HFFc6 (cell line): ENCODE measurements at regions not wholly inside any gene's neighbourhood (a gene's known extent, or its start where the extent isn't known, plus 50 kb on each side); places are given as distances from the start of the nearest gene placed in this dataset.

Experiments used
- DNase-seq: peaks from one replicate; pipeline ENCODE4 v3.0.0-alpha.2; 2018
- H3K27ac Mint-ChIP-seq: 2 replicates; pipeline ENCODE4 v1.8.0; 2020; ENCODE audit warnings: mild to moderate bottlenecking, mixed read lengths
- H3K27me3 Mint-ChIP-seq: 2 replicates; pipeline ENCODE4 v1.8.0; 2021; ENCODE audit warnings: mild to moderate bottlenecking, moderate library complexity, mixed read lengths; ENCODE audit not compliant: insufficient read depth
- H3K36me3 Mint-ChIP-seq: 2 replicates; pipeline ENCODE4 v1.8.0; 2021; ENCODE audit warnings: low read depth, mixed read lengths
- H3K4me1 Mint-ChIP-seq: 2 replicates; pipeline ENCODE4 v1.8.0; 2020; ENCODE audit warnings: low read depth, mixed read lengths
- H3K4me3 Mint-ChIP-seq: 2 replicates; pipeline ENCODE4 v1.8.0; 2020; ENCODE audit warnings: mild to moderate bottlenecking, moderate library complexity, mixed read lengths
- H3K9me3 Mint-ChIP-seq: 2 replicates; pipeline ENCODE4 v1.8.0; 2020; ENCODE audit warnings: mild to moderate bottlenecking, mixed read lengths
- TF ChIP-seq, protein P1 (sequence below): fragments of 200-600 bp; sonication (generic); IDR thresholded peaks from 2 replicates; pipeline ENCODE4 v1.5.0; 2021; ENCODE audit warnings: antibody characterized with exemption, mild to moderate bottlenecking

DNA sequence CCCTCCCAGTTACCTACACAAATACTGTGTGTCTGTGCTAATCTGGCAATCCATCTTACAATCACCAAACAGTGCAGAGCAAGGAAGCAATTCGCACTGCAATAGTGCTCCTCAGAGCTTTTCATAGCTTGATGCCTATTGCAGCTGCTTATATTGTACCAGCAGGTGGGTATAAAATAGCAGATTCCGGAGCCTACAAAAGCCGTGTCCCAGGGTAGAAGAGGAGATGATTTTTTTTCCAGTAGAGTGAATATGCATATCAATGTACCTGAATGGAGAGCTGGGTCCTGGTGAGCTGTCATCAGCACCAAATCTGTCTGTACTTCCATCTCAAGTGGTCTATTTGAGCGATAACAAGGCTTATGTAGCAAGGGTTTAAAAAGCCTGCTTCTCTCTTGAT is 668.4 kb downstream of the DIAPH3 start:
- H3K27me3 Mint-ChIP-seq = peaks cover 14% of the 10 kb centered on the region
- H3K36me3 Mint-ChIP-seq = no peaks in the 10 kb centered on the region
- peaks cover 26% of the 10 kb centered on the region for H3K4me1 Mint-ChIP-seq
- H3K27ac Mint-ChIP-seq = no peak overlapping the region
- no peak for DNase-seq
- TF ChIP-seq, protein P1, sequence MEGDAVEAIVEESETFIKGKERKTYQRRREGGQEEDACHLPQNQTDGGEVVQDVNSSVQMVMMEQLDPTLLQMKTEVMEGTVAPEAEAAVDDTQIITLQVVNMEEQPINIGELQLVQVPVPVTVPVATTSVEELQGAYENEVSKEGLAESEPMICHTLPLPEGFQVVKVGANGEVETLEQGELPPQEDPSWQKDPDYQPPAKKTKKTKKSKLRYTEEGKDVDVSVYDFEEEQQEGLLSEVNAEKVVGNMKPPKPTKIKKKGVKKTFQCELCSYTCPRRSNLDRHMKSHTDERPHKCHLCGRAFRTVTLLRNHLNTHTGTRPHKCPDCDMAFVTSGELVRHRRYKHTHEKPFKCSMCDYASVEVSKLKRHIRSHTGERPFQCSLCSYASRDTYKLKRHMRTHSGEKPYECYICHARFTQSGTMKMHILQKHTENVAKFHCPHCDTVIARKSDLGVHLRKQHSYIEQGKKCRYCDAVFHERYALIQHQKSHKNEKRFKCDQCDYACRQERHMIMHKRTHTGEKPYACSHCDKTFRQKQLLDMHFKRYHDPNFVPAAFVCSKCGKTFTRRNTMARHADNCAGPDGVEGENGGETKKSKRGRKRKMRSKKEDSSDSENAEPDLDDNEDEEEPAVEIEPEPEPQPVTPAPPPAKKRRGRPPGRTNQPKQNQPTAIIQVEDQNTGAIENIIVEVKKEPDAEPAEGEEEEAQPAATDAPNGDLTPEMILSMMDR = no peak
- H3K4me3 Mint-ChIP-seq = no peak overlapping the region
- no peaks in the 10 kb centered on the region for H3K9me3 Mint-ChIP-seq

DNA sequence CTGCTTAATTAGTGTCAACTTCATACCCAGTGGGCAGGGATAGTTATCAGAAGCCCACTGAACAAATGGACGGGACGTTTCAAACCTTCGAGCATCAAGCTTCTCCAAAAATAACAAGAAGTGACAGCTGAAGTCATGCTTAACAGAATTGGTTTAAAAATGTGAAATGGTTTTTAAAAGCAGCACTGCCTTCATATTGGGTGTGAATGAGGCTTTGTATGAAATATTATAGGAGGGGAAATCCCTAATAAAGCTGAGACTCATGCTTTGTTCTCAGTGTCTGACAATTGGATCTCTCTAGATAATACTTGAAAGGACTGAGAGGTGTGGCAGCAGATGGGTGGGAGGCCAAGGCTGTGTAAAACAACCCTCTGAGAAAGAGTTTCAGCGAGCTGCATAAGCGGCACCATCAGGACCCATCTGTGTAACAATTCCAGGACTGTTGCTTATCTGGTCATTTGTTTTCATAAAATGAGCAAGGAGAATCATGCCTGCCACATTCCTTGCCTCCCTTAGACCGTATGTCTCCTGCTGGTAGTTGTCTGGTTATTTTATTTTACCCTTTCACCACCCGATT is 667.7 kb downstream of the DIAPH3 start:
- TF ChIP-seq, protein P1 = no peak
- H3K4me1 Mint-ChIP-seq = peaks cover 26% of the 10 kb centered on the region
- no peak overlapping the region for H3K27ac Mint-ChIP-seq

DNA sequence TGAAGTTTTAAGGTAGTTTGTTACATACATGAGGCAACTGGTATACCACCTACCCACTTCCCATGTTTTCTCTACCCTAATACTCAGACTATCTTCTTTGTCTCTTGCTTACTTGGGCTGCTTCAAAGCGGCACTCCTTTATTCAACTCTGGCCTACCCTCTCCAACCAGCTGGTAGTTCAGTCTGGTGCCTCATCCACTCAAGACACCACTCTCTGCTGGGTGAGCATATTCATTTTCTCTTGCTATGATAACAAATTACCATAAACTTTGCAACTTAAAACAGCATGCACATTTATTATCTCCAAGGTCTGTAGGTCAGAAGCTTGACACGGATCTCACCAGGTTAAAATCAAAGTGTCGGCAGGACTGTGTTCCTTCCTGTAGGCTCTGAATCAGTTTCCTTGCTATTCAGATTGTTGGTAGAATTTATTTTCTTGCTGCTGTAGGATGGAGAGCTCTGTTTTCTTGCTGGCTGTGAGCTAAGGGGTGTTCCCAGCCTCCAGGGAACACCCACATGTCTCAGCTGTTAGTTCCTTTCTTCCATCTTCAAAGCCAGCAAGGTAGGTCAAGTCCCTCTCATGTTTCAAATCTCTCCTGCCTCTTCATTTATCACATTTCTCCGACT is 666.0 kb downstream of the DIAPH3 start:
- Mint-ChIP-seq H3K4me3 (no peak overlapping the region), H3K27me3 (peaks cover 15% of the 10 kb centered on the region)
- DNase-seq = no peak

More for the DNA sequence above, 667.7 kb downstream of the DIAPH3 start:
- H3K27me3 Mint-ChIP-seq = peaks cover 15% of the 10 kb centered on the region
- no peaks in the 10 kb centered on the region for H3K9me3 Mint-ChIP-seq
- H3K36me3 Mint-ChIP-seq = no peaks in the 10 kb centered on the region
- no peak overlapping the region for H3K4me3 Mint-ChIP-seq
- no peak for DNase-seq

DNA sequence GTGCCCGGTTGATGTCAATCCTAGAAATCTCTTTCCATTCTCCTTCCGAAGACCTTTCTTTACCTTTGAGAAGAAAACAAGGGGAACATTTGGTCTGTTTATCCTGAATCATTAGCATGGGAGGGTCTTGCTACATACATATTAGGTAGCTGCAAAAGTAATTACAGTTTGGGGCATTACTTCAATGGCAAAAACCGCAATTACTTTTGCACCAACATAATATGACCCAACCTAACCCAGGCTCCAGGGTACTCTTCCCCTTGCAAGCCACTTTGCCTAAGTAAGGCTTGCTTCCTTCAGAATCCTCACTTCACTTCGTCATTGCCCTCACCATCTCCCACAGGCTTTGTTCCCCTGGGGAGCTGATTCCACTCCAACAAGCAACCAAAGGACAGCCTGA is 662.7 kb downstream of the DIAPH3 start:
- Mint-ChIP-seq H3K27ac (no peak overlapping the region), H3K27me3 (peaks cover 14% of the 10 kb centered on the region), H3K36me3 (no peaks in the 10 kb centered on the region), H3K4me1 (no peaks in the 10 kb centered on the region), H3K9me3 (no peaks in the 10 kb centered on the region), H3K4me3 (no peak overlapping the region)
- TF ChIP-seq, protein P1 = no peak
- no peak for DNase-seq

More for the DNA sequence above, 666.0 kb downstream of the DIAPH3 start:
- Mint-ChIP-seq H3K4me1 (peaks cover 17% of the 10 kb centered on the region; the same call in 1 of the 2 replicates), H3K27ac (no peak overlapping the region), H3K9me3 (no peaks in the 10 kb centered on the region), H3K36me3 (no peaks in the 10 kb centered on the region)
- TF ChIP-seq, protein P1 = no peak

DNA sequence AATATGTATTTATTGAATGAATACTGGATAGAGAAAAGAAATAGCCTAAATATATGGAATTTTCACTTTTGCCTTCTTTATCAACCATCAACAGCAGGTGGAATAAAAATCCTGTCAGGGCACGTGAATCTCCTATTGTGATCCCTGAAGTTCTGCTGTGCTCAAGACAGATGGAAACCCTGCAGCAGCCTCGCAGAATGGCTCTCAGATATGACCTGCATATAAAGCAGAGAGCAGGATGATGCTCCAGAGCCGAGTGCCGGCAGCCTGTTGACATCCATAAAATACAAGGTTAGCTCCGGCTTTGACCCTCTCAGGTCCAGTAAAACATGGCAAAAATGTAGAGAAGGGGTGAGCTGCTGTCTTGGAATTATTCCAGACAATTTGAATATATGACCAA is 659.3 kb downstream of the DIAPH3 start:
- Mint-ChIP-seq H3K27ac (no peak overlapping the region), H3K4me3 (no peak overlapping the region), H3K9me3 (no peaks in the 10 kb centered on the region), H3K27me3 (peaks cover 12% of the 10 kb centered on the region), H3K4me1 (no peaks in the 10 kb centered on the region), H3K36me3 (no peaks in the 10 kb centered on the region)
- no peak for DNase-seq
- TF ChIP-seq, protein P1 = no peak
